SW480 (cell line): ENCODE measurements at regions not wholly inside any gene's neighbourhood (a gene's known extent, or its start where the extent isn't known, plus 50 kb on each side); places are given as distances from the start of the nearest gene placed in this dataset.

Experiments used
- DNase-seq: peaks from one replicate; pipeline ENCODE4 v3.0.0-alpha.2; 2016; ENCODE audit warnings: low spot score

GRCh38 chr18:78115896-78116561, 863.6 kb upstream of the SALL3 start:
- peak; percentile 2 for DNase-seq

- DNase-seq: no peak
Measured at GRCh38 chr18:78123144-78123909, 856.3 kb upstream of the SALL3 start.

- DNase-seq: no peak
Measured at GRCh38 chr18:78123926-78124797, 855.5 kb upstream of the SALL3 start.

GRCh38 chr18:78125206-78125896, 854.3 kb upstream of the SALL3 start:
- DNase-seq: no peak

- DNase-seq: no peak
Measured at GRCh38 chr18:78126106-78126505, 853.5 kb upstream of the SALL3 start.

GRCh38 chr18:78126536-78126935, 853.1 kb upstream of the SALL3 start:
- no peak for DNase-seq

- no peak for DNase-seq
Measured at GRCh38 chr18:78127041-78127440, 852.6 kb upstream of the SALL3 start.

GRCh38 chr18:78128004-78128403, 851.6 kb upstream of the SALL3 start:
- no peak for DNase-seq

- no peak for DNase-seq
Measured at GRCh38 chr18:78129260-78129659, 850.4 kb upstream of the SALL3 start.

GRCh38 chr18:78130232-78131195, 849.1 kb upstream of the SALL3 start:
- DNase-seq: no peak

- DNase-seq: no peak
Measured at GRCh38 chr18:78133729-78134128, 845.9 kb upstream of the SALL3 start.

- no peak for DNase-seq
Measured at GRCh38 chr18:78136986-78137385, 842.6 kb upstream of the SALL3 start.

GRCh38 chr18:78138983-78139496, 840.6 kb upstream of the SALL3 start:
- DNase-seq: no peak

- DNase-seq: no peak
Measured at GRCh38 chr18:78140294-78140693, 839.3 kb upstream of the SALL3 start.

- DNase-seq: no peak
Measured at GRCh38 chr18:78144669-78145068, 834.9 kb upstream of the SALL3 start.

GRCh38 chr18:78145096-78145495, 834.5 kb upstream of the SALL3 start:
- no peak for DNase-seq

- DNase-seq: no peak
Measured at GRCh38 chr18:78146136-78147085, 833.2 kb upstream of the SALL3 start.

GRCh38 chr18:78150590-78150989, 829.0 kb upstream of the SALL3 start:
- no peak for DNase-seq

GRCh38 chr18:78151234-78151633, 828.4 kb upstream of the SALL3 start:
- no peak for DNase-seq
